Gastroesophageal sphincter (tissue), 4 donors: ENCODE measurements at regions not wholly inside any gene's neighbourhood (a gene's known extent, or its start where the extent isn't known, plus 50 kb on each side); places are given as distances from the start of the nearest gene placed in this dataset.
"Not testable (repeated sequence)": the region's sequence is repeated elsewhere in the genome, so short reads cannot be mapped to it uniquely, and the experiment has no call there.

Source experiments
- ATAC-seq: fragments of 150-250 bp; one replicate; pipeline ENCODE4 v1.9.1; 2016; ENCODE audit warnings: mild to moderate bottlenecking, moderate library complexity
- H3K27ac ChIP-seq, 4 donors: fragments of 200-600 bp; sonication (generic) in 3 of 4; 1 replicate in 3 of 4; 2 replicates in 1 of 4; pipeline ENCODE4 v1.5.1; 2016 to 2019
- H3K27me3 ChIP-seq: fragments of 200-600 bp; sonication (generic); one replicate; pipeline ENCODE4 v1.5.1; 2019
- H3K36me3 ChIP-seq, 2 donors: fragments of 200-600 bp; sonication (generic); one replicate each; pipeline ENCODE4 v1.5.1; 2019; ENCODE audit warnings: control low read depth in 1 of 2
- H3K4me1 ChIP-seq, 3 donors: fragments of 200-600 bp; sonication (generic); 1 replicate in 2 of 3; 2 replicates in 1 of 3; pipeline ENCODE4 v1.5.1; 2016 to 2019; ENCODE audit warnings: control low read depth in 2 of 3
- H3K4me3 ChIP-seq, 2 donors: fragments of 200-600 bp; sonication (generic); one replicate each; pipeline ENCODE4 v1.5.1; 2019; ENCODE audit warnings: mild to moderate bottlenecking in 1 of 2, moderate library complexity in 1 of 2
- H3K9me3 ChIP-seq, 3 donors: fragments of 200-600 bp; sonication (generic); one replicate each; pipeline ENCODE4 v1.5.1; 2017 to 2019; ENCODE audit warnings: control low read depth in 2 of 3
- CTCF ChIP-seq, 4 experiments: fragments of 200-600 bp in 2 of 4; fragments of 450-650 bp in 2 of 4; sonication (generic) in 1 of 4; IDR thresholded peaks; one replicate each; pipeline ENCODE4 v1.5.1; 2017 to 2019; ENCODE audit warnings: antibody characterized with exemption in 4 of 4, mild to moderate bottlenecking in 2 of 4, moderate library complexity in 2 of 4
- EP300 ChIP-seq: sonication (generic); formaldehyde crosslinking; IDR thresholded peaks from one replicate; pipeline ENCODE4 v1.6.1; 2017; ENCODE audit warnings: antibody characterized with exemption, mild to moderate bottlenecking
- POLR2A ChIP-seq, 2 donors: fragments of 450-650 bp; IDR thresholded peaks; one replicate each; pipeline ENCODE4 v1.6.1; 2017; ENCODE audit warnings: antibody characterized with exemption in 2 of 2, mild to moderate bottlenecking in 2 of 2, moderate library complexity in 1 of 2
- POLR2AphosphoS5 ChIP-seq: sonication (generic); formaldehyde crosslinking; IDR thresholded peaks from one replicate; pipeline ENCODE4 v1.6.1; 2017; ENCODE audit warnings: antibody characterized with exemption
- WGBS, 2 donors: methylation state at CpG; one replicate each; pipeline ENCODE4 v1.1.5; 2018; ENCODE audit warnings: low coverage in 1 of 2; 5-methylcytosine and 5-hydroxymethylcytosine counted together

- H3K27ac ChIP-seq: peak overlapping the region in 1 of 4 donors; percentile 44
- no peaks in the 10 kb centered on the region for H3K9me3 ChIP-seq
- no peak for ATAC-seq
Observed at GRCh38 chr12:46516933-46517578, 144.5 kb upstream of the SLC38A2 start.

GRCh38 chr12:46516238-46516932, 143.8 kb upstream of the SLC38A2 start:
- 100% methylated on average over 1 of the region's 5 CpGs; no CpG with 5 or more reads in 1 of the 2 donors for WGBS, 2 donors
- H3K27ac ChIP-seq: no peak overlapping the region
- peaks cover 0 to 41% (median 16%) of the 10 kb centered on the region in 3 donors for H3K4me1 ChIP-seq
- no peaks in the 10 kb centered on the region for H3K36me3 ChIP-seq
- no peak for ATAC-seq
- H3K4me3 ChIP-seq: no peak overlapping the region
- no peaks in the 10 kb centered on the region for H3K9me3 ChIP-seq
- no peaks in the 10 kb centered on the region for H3K27me3 ChIP-seq
- no peak for TF ChIP-seq EP300
- TF ChIP-seq CTCF (IDR thresholded peaks at IDR 0.05): no peak
- no peak for TF ChIP-seq POLR2AphosphoS5
- TF ChIP-seq POLR2A (IDR thresholded peaks at IDR 0.05): no peak

More at GRCh38 chr12:46516933-46517578, 144.5 kb upstream of the SLC38A2 start:
- Histone ChIP-seq H3K27me3 (no peaks in the 10 kb centered on the region), H3K4me1 (peaks cover 0 to 47% (median 18%) of the 10 kb centered on the region in 3 donors), H3K4me3 (no peak overlapping the region), H3K36me3 (no peaks in the 10 kb centered on the region)
- TF ChIP-seq CTCF (IDR thresholded peaks at IDR 0.05): no peak
- TF ChIP-seq POLR2AphosphoS5: no peak
- TF ChIP-seq EP300: no peak
- TF ChIP-seq POLR2A (IDR thresholded peaks at IDR 0.05): no peak
- WGBS, 2 donors: 90 to 96% methylated on average over 4 to 5 of the region's 6 CpGs

GRCh38 chr12:46515829-46516228, 143.3 kb upstream of the SLC38A2 start:
- ATAC-seq: no peak
- Histone ChIP-seq H3K27me3 (no peaks in the 10 kb centered on the region), H3K4me3 (no peak overlapping the region), H3K9me3 (peaks cover 0 to 5% (median 0%) of the 10 kb centered on the region in 3 donors), H3K36me3 (no peaks in the 10 kb centered on the region), H3K27ac (no peak overlapping the region), H3K4me1 (peaks cover 0 to 35% (median 12%) of the 10 kb centered on the region in 3 donors)
- TF ChIP-seq POLR2A (IDR thresholded peaks at IDR 0.05): no peak
- TF ChIP-seq CTCF (IDR thresholded peaks at IDR 0.05): no peak
- no peak for TF ChIP-seq EP300
- no peak for TF ChIP-seq POLR2AphosphoS5
- 100% methylated on average over 1 of the region's 1 CpG; no CpG with 5 or more reads in 1 of the 2 donors for WGBS, 2 donors

- WGBS, 2 donors: 78 to 100% methylated on average over 2 of the region's 2 CpGs
- ATAC-seq: no peak
- no peaks in the 10 kb centered on the region for H3K36me3 ChIP-seq
- no peak for TF ChIP-seq CTCF (IDR thresholded peaks at IDR 0.05)
- TF ChIP-seq POLR2A (IDR thresholded peaks at IDR 0.05): no peak
- TF ChIP-seq POLR2AphosphoS5: no peak
- TF ChIP-seq EP300: no peak
- peaks cover 0 to 12% (median 0%) of the 10 kb centered on the region in 3 donors for H3K9me3 ChIP-seq
- no peak overlapping the region for H3K27ac ChIP-seq
- H3K4me1 ChIP-seq: peaks cover 0 to 28% (median 12%) of the 10 kb centered on the region in 3 donors
- H3K27me3 ChIP-seq: no peaks in the 10 kb centered on the region
- no peak overlapping the region for H3K4me3 ChIP-seq
Observed at GRCh38 chr12:46514886-46515285, 142.3 kb upstream of the SLC38A2 start.

- H3K4me1 ChIP-seq, H3K4me3 ChIP-seq, H3K27ac ChIP-seq, ATAC-seq, H3K36me3 ChIP-seq, H3K27me3 ChIP-seq: not testable (repeated sequence)
- peaks cover 0 to 22% (median 0%) of the 10 kb centered on the region in 3 donors for H3K9me3 ChIP-seq
Observed at GRCh38 chr12:46510257-46510656, 137.7 kb upstream of the SLC38A2 start.
